Large intestine (tissue), 3 donors: ENCODE measurements at regions not wholly inside any gene's neighbourhood (a gene's known extent, or its start where the extent isn't known, plus 50 kb on each side); places are given as distances from the start of the nearest gene placed in this dataset.
"Not testable (repeated sequence)": the region's sequence is repeated elsewhere in the genome, so short reads cannot be mapped to it uniquely, and the experiment has no call there.

ENCODE experiments used
- DNase-seq, 2 donors: peaks; one replicate each; pipeline versions ENCODE4 v3.0.0 to v3.0.0-alpha.2; 2013
- H3K27ac ChIP-seq: one replicate; pipeline ENCODE4 v1.5.1; 2013; ENCODE audit warnings: low read length
- H3K27me3 ChIP-seq: 2 replicates; pipeline ENCODE4 v1.6.1; 2013; ENCODE audit warnings: low read length; ENCODE audit not compliant: control insufficient read depth, insufficient read depth
- H3K36me3 ChIP-seq: 2 replicates; pipeline ENCODE4 v1.6.1; 2013; ENCODE audit warnings: low read length; ENCODE audit not compliant: control insufficient read depth, insufficient read depth
- H3K4me1 ChIP-seq: one replicate; pipeline ENCODE4 v1.6.1; 2013; ENCODE audit warnings: low read length; ENCODE audit not compliant: control insufficient read depth, insufficient read depth
- H3K4me3 ChIP-seq: one replicate; pipeline ENCODE4 v1.5.1; 2013; ENCODE audit warnings: low read length
- H3K9me3 ChIP-seq: one replicate; pipeline ENCODE4 v1.6.1; 2013; ENCODE audit warnings: mild to moderate bottlenecking, low read depth, low read length, moderate library complexity; ENCODE audit not compliant: control insufficient read depth
- WGBS: methylation state at CpG from one replicate; pipeline ENCODE4 v1.1.5; 2013; ENCODE audit warnings: low lambda C conversion rate; ENCODE audit not compliant: insufficient coverage; 5-methylcytosine and 5-hydroxymethylcytosine counted together

DNA sequence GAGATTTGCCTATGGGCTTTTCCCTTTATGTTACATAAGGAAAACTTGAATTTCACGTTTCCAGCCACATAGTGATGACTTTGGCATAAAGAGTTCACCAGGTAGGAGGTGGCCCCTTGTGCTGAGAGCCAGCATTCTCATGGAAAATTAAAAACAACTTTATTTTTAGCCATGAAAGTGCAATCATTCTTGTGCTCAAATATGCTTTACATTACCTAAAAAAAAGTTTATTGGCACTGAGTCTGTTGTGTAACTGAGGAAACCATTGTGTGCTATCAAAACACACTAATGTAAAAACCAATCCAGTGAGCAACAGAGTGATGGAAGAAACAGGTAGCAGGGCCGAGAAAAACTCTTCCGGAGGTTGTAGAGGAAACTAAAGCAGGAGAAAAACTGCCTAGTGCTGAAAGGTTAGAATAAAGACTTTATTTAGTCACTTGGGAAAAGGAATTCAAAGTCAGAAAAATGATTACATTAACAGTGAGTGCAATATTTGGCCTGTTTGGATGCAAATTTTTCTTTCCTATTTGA lies 332.9 kb upstream of the TMC3 start:
- no CpG with 5 or more reads among the region's 3 CpGs for WGBS
- H3K27ac ChIP-seq, H3K27me3 ChIP-seq, H3K9me3 ChIP-seq, DNase-seq, H3K36me3 ChIP-seq, H3K4me3 ChIP-seq, H3K4me1 ChIP-seq: not testable (repeated sequence)

GRCh38 chr15:81705727-81706126 lies 331.7 kb upstream of the TMC3 start:
- H3K4me3 ChIP-seq, H3K36me3 ChIP-seq, H3K27me3 ChIP-seq, H3K27ac ChIP-seq, H3K4me1 ChIP-seq, DNase-seq, H3K9me3 ChIP-seq: not testable (repeated sequence)
- WGBS = no CpG with 5 or more reads among the region's 2 CpGs

DNA sequence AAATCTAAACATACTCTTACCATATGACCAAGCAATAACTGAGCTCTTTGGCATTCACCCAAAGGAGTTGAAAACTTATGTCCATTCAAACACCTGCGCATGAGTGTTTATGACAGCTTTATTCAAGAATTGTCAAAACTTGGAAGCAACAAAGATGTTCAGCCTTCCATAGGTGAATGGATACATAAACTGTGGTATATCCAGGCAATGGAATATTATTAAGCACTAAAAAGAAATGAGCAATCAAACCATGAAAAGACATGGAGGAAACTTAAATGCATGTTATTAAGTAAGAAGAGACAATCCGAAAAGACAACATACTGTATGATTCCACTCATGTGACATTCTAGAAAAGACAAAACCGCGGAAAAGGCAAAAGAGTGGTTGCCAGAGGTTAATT lies 312.0 kb upstream of the TMC3 start:
- WGBS = 100% methylated on average over 3 of the region's 4 CpGs
- no peak overlapping the region for H3K4me3 ChIP-seq
- no peak overlapping the region for H3K27ac ChIP-seq
- no peaks in the 10 kb centered on the region for H3K36me3 ChIP-seq
- H3K27me3 ChIP-seq = no peaks in the 10 kb centered on the region
- peaks cover 2% of the 10 kb centered on the region for H3K9me3 ChIP-seq
- no peaks in the 10 kb centered on the region for H3K4me1 ChIP-seq
- no peak for DNase-seq

- H3K27ac ChIP-seq = no peak overlapping the region
- H3K9me3 ChIP-seq = peaks cover 2% of the 10 kb centered on the region
- H3K36me3 ChIP-seq = no peaks in the 10 kb centered on the region
- no peaks in the 10 kb centered on the region for H3K4me1 ChIP-seq
- no peaks in the 10 kb centered on the region for H3K27me3 ChIP-seq
- no peak for DNase-seq
- no peak overlapping the region for H3K4me3 ChIP-seq
These were observed 311.2 kb upstream of the TMC3 start for GRCh38 chr15:81685237-81685636.

DNA sequence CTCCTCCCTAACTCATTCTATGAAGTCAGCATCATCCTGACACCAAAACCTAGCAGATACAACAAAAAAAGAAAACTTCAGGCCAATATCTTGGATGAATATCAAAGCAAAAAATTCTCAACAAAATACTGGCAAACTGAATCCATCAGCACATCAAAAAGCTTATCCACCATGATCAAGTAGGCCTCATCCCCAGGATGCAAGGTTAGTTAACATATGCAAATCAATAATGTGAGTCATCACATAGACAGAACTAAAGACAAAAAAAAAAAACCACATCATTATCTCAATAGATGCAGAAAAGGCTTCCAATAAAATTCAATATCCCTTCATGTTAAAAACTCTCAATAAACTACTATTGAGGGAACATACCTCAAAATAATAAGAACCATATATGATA lies 306.8 kb upstream of the TMC3 start:
- no peaks in the 10 kb centered on the region for H3K36me3 ChIP-seq

DNA sequence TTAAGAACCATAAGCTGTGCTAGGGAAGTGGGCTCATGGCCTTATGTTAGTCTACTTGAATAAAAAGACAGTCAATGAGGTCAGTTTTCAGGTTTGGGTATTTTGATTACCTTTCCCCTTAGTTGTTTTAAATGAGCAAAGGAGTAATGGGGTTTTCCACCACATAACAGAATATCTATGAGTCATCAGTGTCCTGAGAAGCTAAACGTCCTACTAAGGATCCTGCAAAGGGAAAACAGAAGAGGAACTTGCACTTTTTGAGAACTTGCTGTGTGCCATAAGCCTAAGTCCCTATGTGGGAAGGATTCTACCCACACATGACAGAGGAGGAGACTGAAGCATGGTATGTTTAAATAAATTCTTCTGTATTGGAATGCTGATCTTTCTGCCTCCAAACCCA lies 292.8 kb upstream of the TMC3 start:
- Histone ChIP-seq H3K27me3 (no peaks in the 10 kb centered on the region), H3K4me3 (no peak overlapping the region), H3K36me3 (no peaks in the 10 kb centered on the region), H3K27ac (no peak overlapping the region), H3K4me1 (no peaks in the 10 kb centered on the region), H3K9me3 (no peaks in the 10 kb centered on the region)
- DNase-seq = no peak
- WGBS = no CpG with 5 or more reads among the region's 1 CpG

More for the DNA sequence above, 306.8 kb upstream of the TMC3 start:
- Histone ChIP-seq H3K4me1 (no peaks in the 10 kb centered on the region), H3K9me3 (peaks cover 2% of the 10 kb centered on the region), H3K27me3 (no peaks in the 10 kb centered on the region), H3K27ac (no peak overlapping the region), H3K4me3 (no peak overlapping the region)
- no peak for DNase-seq

DNA sequence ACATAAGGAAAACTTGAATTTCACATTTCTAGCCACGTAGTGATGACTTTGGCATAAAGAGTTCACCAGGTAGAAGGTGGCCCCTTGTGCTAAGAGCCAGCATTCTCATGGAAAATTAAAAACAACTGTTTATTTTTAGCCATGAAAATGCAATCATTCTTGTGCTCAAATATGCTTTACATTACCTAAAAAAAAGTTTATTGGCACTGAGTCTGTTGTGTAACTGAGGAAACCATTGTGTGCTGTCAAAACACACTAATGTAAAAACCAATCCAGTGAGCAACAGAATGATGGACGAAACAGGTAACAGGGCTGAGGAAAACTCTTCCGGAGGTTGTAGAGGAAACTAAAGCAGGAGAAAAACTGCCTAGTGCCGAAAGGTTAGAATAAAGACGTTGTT lies 287.0 kb upstream of the TMC3 start:
- H3K4me1 ChIP-seq = no peaks in the 10 kb centered on the region
- 82% methylated on average over 4 of the region's 5 CpGs for WGBS
- no peaks in the 10 kb centered on the region for H3K27me3 ChIP-seq
- H3K9me3 ChIP-seq = no peaks in the 10 kb centered on the region
- H3K36me3 ChIP-seq = no peaks in the 10 kb centered on the region
- H3K4me3 ChIP-seq = no peak overlapping the region
- H3K27ac ChIP-seq = no peak overlapping the region
- DNase-seq = no peak

- Histone ChIP-seq H3K36me3 (no peaks in the 10 kb centered on the region), H3K27ac (no peak overlapping the region), H3K9me3 (peaks cover 9% of the 10 kb centered on the region), H3K27me3 (no peaks in the 10 kb centered on the region), H3K4me1 (no peaks in the 10 kb centered on the region), H3K4me3 (no peak overlapping the region)
- WGBS = no CpG with 5 or more reads among the region's 2 CpGs
- no peak for DNase-seq
These were observed 279.2 kb upstream of the TMC3 start for GRCh38 chr15:81653259-81653658.

- no CpG with 5 or more reads among the region's 9 CpGs for WGBS
These were observed 271.5 kb upstream of the TMC3 start for GRCh38 chr15:81645470-81645869.

GRCh38 chr15:81643771-81644170 lies 269.8 kb upstream of the TMC3 start:
- H3K4me3 ChIP-seq = no peak overlapping the region
- no CpG with 5 or more reads among the region's 4 CpGs for WGBS
- no peaks in the 10 kb centered on the region for H3K9me3 ChIP-seq
- H3K27me3 ChIP-seq = no peaks in the 10 kb centered on the region
- H3K4me1 ChIP-seq = no peaks in the 10 kb centered on the region
- DNase-seq = no peak
- H3K27ac ChIP-seq = no peak overlapping the region
- no peaks in the 10 kb centered on the region for H3K36me3 ChIP-seq

More at GRCh38 chr15:81645470-81645869, 271.5 kb upstream of the TMC3 start:
- DNase-seq = no peak
- Histone ChIP-seq H3K27me3 (no peaks in the 10 kb centered on the region), H3K27ac (no peak overlapping the region), H3K4me1 (no peaks in the 10 kb centered on the region), H3K4me3 (no peak overlapping the region), H3K9me3 (no peaks in the 10 kb centered on the region), H3K36me3 (no peaks in the 10 kb centered on the region)

GRCh38 chr15:81642451-81642990 lies 268.5 kb upstream of the TMC3 start:
- H3K27me3 ChIP-seq = no peaks in the 10 kb centered on the region
- H3K9me3 ChIP-seq = no peaks in the 10 kb centered on the region
- peak overlapping the region; percentile 20 for H3K27ac ChIP-seq
- WGBS = 80% methylated on average over 2 of the region's 4 CpGs
- no peaks in the 10 kb centered on the region for H3K36me3 ChIP-seq
- H3K4me3 ChIP-seq = no peak overlapping the region
- H3K4me1 ChIP-seq = no peaks in the 10 kb centered on the region
- peak; percentile 32 to 53 for DNase-seq
